ENCODE measurements at regions not wholly inside any gene's neighbourhood (a gene's known extent, or its start where the extent isn't known, plus 50 kb on each side); places are given as distances from the start of the nearest gene placed in this dataset.
"Not testable (repeated sequence)": the region's sequence is repeated elsewhere in the genome, so short reads cannot be mapped to it uniquely, and the experiment has no call there.

GRCh38 chr13:53101883-53102282 lies 73.3 kb downstream of the OLFM4 start:
- no peak for DNase-seq

- DNase-seq, result no peak
Measured at GRCh38 chr13:53104136-53104535, 75.5 kb downstream of the OLFM4 start.

GRCh38 chr13:53105477-53105876 lies 76.9 kb downstream of the OLFM4 start:
- DNase-seq, result no peak

GRCh38 chr13:53105890-53106289 lies 77.3 kb downstream of the OLFM4 start:
- no peak for DNase-seq

- DNase-seq, result no peak
Measured at GRCh38 chr13:53110181-53110580, 81.6 kb downstream of the OLFM4 start.

GRCh38 chr13:53110614-53111013 lies 82.0 kb downstream of the OLFM4 start:
- no peak for DNase-seq

GRCh38 chr13:53112522-53112921 lies 83.9 kb downstream of the OLFM4 start:
- no peak for DNase-seq

- not testable (repeated sequence) for DNase-seq
Measured at GRCh38 chr13:53117048-53117447, 88.4 kb downstream of the OLFM4 start.

- DNase-seq, result no peak
Measured at GRCh38 chr13:53121131-53121773, 92.6 kb downstream of the OLFM4 start.

GRCh38 chr13:53121919-53122318 lies 93.3 kb downstream of the OLFM4 start:
- peak; percentile 50 for DNase-seq

- DNase-seq, result no peak
Measured at GRCh38 chr13:53123536-53123935, 94.9 kb downstream of the OLFM4 start.

- DNase-seq, result no peak
Measured at GRCh38 chr13:53124623-53125022, 96.0 kb downstream of the OLFM4 start.

- DNase-seq, result peak; percentile 99
Measured at GRCh38 chr13:53126841-53127245, 98.2 kb downstream of the OLFM4 start.

- DNase-seq, result no peak
Measured at GRCh38 chr13:53127373-53127772, 98.8 kb downstream of the OLFM4 start.

- no peak for DNase-seq
Measured at GRCh38 chr13:53129864-53130393, 101.3 kb downstream of the OLFM4 start.

- no peak for DNase-seq
Measured at GRCh38 chr13:53131361-53131760, 102.7 kb downstream of the OLFM4 start.

- DNase-seq, result no peak
Measured at GRCh38 chr13:53135301-53135700, 106.7 kb downstream of the OLFM4 start.

GRCh38 chr13:53136554-53137215 lies 108.1 kb downstream of the OLFM4 start:
- peak; percentile 28 for DNase-seq

GRCh38 chr13:53137779-53138178 lies 109.2 kb downstream of the OLFM4 start:
- peak; percentile 65 for DNase-seq

GRCh38 chr13:53138376-53139036 lies 109.9 kb downstream of the OLFM4 start:
- DNase-seq, result peak; percentile 83

GRCh38 chr13:53141336-53141735 lies 112.7 kb downstream of the OLFM4 start:
- no peak for DNase-seq

GRCh38 chr13:53142306-53142705 lies 113.7 kb downstream of the OLFM4 start:
- no peak for DNase-seq

GRCh38 chr13:53143757-53144339 lies 115.2 kb downstream of the OLFM4 start:
- no peak for DNase-seq

Data from skin of body (tissue), 1 donor.